GM23338 (cell line): ENCODE measurements at regions not wholly inside any gene's neighbourhood (a gene's known extent, or its start where the extent isn't known, plus 50 kb on each side); places are given as distances from the start of the nearest gene placed in this dataset.

Experiments
- ATAC-seq: fragments of 200-7000 bp; cut with Tn5 transposase; 3 replicates; pipeline ENCODE4 v1.9.1; 2020
- DNase-seq: peaks from one replicate; pipeline ENCODE4 v3.0.0-alpha.2; 2015; ENCODE audit warnings: low spot score
- H2AFZ ChIP-seq: fragments of 200-600 bp; sonication (generic); 2 replicates; pipeline ENCODE4 v1.8.0; 2016; ENCODE audit warnings: antibody characterized with exemption, mild to moderate bottlenecking, moderate library complexity
- H3F3A ChIP-seq: fragments of 200-600 bp; sonication (generic); replicated peaks from 2 replicates; pipeline ENCODE4 v1.8.0; 2017; ENCODE audit warnings: antibody characterized with exemption, mixed run types, low read depth
- H3K27ac ChIP-seq: fragments of 200-600 bp; sonication (generic); 2 replicates; pipeline ENCODE4 v1.6.1; 2016; ENCODE audit warnings: low read depth
- H3K27me3 ChIP-seq: fragments of 200-600 bp; sonication (generic); 2 replicates; pipeline ENCODE4 v1.8.0; 2016; ENCODE audit warnings: mild to moderate bottlenecking, mixed run types, moderate library complexity; ENCODE audit not compliant: insufficient read depth
- H3K36me3 ChIP-seq: fragments of 200-600 bp; sonication (generic); 2 replicates; pipeline ENCODE4 v1.8.0; 2016; ENCODE audit warnings: mild to moderate bottlenecking; ENCODE audit not compliant: insufficient read depth
- H3K4me1 ChIP-seq: fragments of 200-600 bp; sonication (generic); 2 replicates; pipeline ENCODE4 v1.8.0; 2016; ENCODE audit warnings: mild to moderate bottlenecking, moderate library complexity; ENCODE audit not compliant: insufficient read depth
- H3K4me2 ChIP-seq: fragments of 200-600 bp; sonication (generic); 2 replicates; pipeline ENCODE4 v1.7.1; 2017; ENCODE audit warnings: mixed run types
- H3K4me3 ChIP-seq: fragments of 200-600 bp; sonication (generic); 2 replicates; pipeline ENCODE4 v1.6.1; 2016; ENCODE audit warnings: mixed run types
- H3K79me2 ChIP-seq: fragments of 200-600 bp; sonication (generic); replicated peaks from 2 replicates; pipeline ENCODE4 v1.8.0; 2017; ENCODE audit warnings: mild to moderate bottlenecking; ENCODE audit not compliant: insufficient read depth
- H3K9me2 ChIP-seq: fragments of 200-600 bp; sonication (generic); 2 replicates; pipeline ENCODE4 v1.8.0; 2017; ENCODE audit not compliant: insufficient read depth
- H4K20me1 ChIP-seq: fragments of 200-600 bp; sonication (generic); replicated peaks from 2 replicates; pipeline ENCODE4 v1.8.0; 2017; ENCODE audit warnings: mild to moderate bottlenecking; ENCODE audit not compliant: insufficient read depth
- H3K27ac Mint-ChIP-seq: 2 replicates; pipeline ENCODE4 v1.8.0; 2020; ENCODE audit warnings: inconsistent platforms, mild to moderate bottlenecking, moderate library complexity, mixed read lengths
- H3K27me3 Mint-ChIP-seq: 3 replicates; pipeline ENCODE4 v1.8.0; 2022; ENCODE audit warnings: low read depth, mild to moderate bottlenecking, moderate library complexity, mixed read lengths, inconsistent platforms; ENCODE audit not compliant: insufficient read depth, poor library complexity
- H3K36me3 Mint-ChIP-seq: 3 replicates; pipeline ENCODE4 v1.8.0; 2021; ENCODE audit warnings: low read depth, mild to moderate bottlenecking, inconsistent platforms, moderate library complexity, mixed read lengths
- H3K4me1 Mint-ChIP-seq: 3 replicates; pipeline ENCODE4 v1.8.0; 2020; ENCODE audit warnings: mild to moderate bottlenecking, inconsistent platforms, mixed read lengths
- H3K4me3 Mint-ChIP-seq: 3 replicates; pipeline ENCODE4 v1.8.0; 2021; ENCODE audit warnings: moderate library complexity, mild to moderate bottlenecking, inconsistent platforms, mixed read lengths
- H3K9me3 Mint-ChIP-seq: 3 replicates; pipeline ENCODE4 v1.8.0; 2020; ENCODE audit warnings: moderate library complexity, mild to moderate bottlenecking, inconsistent platforms, mixed read lengths
- EZH2 ChIP-seq: fragments of 200-600 bp; sonication (generic); IDR thresholded peaks from one replicate; pipeline ENCODE4 v1.8.0; 2017; ENCODE audit warnings: antibody characterized with exemption, mild to moderate bottlenecking, low read depth; ENCODE audit not compliant: unreplicated experiment
- EZH2phosphoT487 ChIP-seq: fragments of 200-600 bp; sonication (generic); IDR thresholded peaks from one replicate; pipeline ENCODE4 v1.8.1; 2018; ENCODE audit warnings: antibody characterized with exemption; ENCODE audit not compliant: unreplicated experiment
- JUNB ChIP-seq: IDR thresholded peaks from one replicate; pipeline ENCODE4 v1.6.1; 2016; ENCODE audit warnings: antibody characterized with exemption; ENCODE audit not compliant: unreplicated experiment
- NANOG ChIP-seq: IDR thresholded peaks from 2 replicates; pipeline ENCODE4 v1.6.1; 2016; ENCODE audit warnings: antibody characterized with exemption, borderline replicate concordance
- POLR2AphosphoS5 ChIP-seq: IDR thresholded peaks from 2 replicates; pipeline ENCODE4 v1.6.1; 2016; ENCODE audit warnings: antibody characterized with exemption, low read depth
- STAT1 ChIP-seq: IDR thresholded peaks from one replicate; pipeline ENCODE4 v1.6.1; 2016; ENCODE audit warnings: antibody characterized with exemption; ENCODE audit not compliant: unreplicated experiment
- ZNF331 ChIP-seq: fragments of 250-450 bp; sonication (Bioruptor Pico); IDR thresholded peaks from 2 replicates; pipeline ENCODE4 v1.5.0; 2020; ENCODE audit warnings: low read depth, mild to moderate bottlenecking, moderate library complexity
- TF ChIP-seq, protein P1 (sequence below): IDR thresholded peaks from one replicate; pipeline ENCODE4 v1.6.1; 2018; ENCODE audit warnings: antibody characterized with exemption; ENCODE audit not compliant: unreplicated experiment
- TF ChIP-seq, protein P2 (sequence below): IDR thresholded peaks from 2 replicates; pipeline ENCODE4 v1.6.1; 2016; ENCODE audit warnings: antibody characterized with exemption
- TF ChIP-seq, protein P3 (sequence below), 2 experiments: fragments of 200-600 bp in 1 of 2; sonication (generic) in 1 of 2; conservative IDR thresholded peaks; 2 replicates each; pipeline versions ENCODE4 v1.5.1 to v1.6.1; 2016 to 2017; ENCODE audit warnings: antibody characterized with exemption in 2 of 2, low read depth in 2 of 2, mild to moderate bottlenecking in 2 of 2, moderate library complexity in 1 of 2

DNA sequence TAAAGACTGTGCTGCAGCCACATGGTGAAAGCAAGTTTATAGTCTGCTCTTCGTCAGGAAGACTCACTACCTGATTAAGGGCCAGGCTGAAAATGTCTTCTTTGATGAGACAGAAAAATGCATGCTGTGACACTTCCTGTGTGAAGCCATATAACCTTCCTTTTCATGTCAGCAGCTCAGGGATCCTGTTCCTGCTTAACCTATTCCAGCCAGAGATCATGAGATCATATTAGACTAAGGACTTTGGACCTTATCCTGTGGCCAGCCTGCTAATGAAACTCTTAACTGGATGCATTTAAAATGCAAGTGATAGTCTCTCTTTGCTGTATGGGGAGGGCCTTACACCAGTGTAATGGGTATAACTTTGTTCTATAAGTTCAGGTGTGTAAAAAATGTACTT is 165.2 kb downstream of the PTEN start:
- TF ChIP-seq POLR2AphosphoS5 (no peak), EZH2 (no peak), STAT1 (no peak), NANOG (no peak), JUNB (no peak), EZH2phosphoT487 (no peak)
- TF ChIP-seq, protein P1, sequence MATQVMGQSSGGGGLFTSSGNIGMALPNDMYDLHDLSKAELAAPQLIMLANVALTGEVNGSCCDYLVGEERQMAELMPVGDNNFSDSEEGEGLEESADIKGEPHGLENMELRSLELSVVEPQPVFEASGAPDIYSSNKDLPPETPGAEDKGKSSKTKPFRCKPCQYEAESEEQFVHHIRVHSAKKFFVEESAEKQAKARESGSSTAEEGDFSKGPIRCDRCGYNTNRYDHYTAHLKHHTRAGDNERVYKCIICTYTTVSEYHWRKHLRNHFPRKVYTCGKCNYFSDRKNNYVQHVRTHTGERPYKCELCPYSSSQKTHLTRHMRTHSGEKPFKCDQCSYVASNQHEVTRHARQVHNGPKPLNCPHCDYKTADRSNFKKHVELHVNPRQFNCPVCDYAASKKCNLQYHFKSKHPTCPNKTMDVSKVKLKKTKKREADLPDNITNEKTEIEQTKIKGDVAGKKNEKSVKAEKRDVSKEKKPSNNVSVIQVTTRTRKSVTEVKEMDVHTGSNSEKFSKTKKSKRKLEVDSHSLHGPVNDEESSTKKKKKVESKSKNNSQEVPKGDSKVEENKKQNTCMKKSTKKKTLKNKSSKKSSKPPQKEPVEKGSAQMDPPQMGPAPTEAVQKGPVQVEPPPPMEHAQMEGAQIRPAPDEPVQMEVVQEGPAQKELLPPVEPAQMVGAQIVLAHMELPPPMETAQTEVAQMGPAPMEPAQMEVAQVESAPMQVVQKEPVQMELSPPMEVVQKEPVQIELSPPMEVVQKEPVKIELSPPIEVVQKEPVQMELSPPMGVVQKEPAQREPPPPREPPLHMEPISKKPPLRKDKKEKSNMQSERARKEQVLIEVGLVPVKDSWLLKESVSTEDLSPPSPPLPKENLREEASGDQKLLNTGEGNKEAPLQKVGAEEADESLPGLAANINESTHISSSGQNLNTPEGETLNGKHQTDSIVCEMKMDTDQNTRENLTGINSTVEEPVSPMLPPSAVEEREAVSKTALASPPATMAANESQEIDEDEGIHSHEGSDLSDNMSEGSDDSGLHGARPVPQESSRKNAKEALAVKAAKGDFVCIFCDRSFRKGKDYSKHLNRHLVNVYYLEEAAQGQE = no peak
- TF ChIP-seq, protein P2, sequence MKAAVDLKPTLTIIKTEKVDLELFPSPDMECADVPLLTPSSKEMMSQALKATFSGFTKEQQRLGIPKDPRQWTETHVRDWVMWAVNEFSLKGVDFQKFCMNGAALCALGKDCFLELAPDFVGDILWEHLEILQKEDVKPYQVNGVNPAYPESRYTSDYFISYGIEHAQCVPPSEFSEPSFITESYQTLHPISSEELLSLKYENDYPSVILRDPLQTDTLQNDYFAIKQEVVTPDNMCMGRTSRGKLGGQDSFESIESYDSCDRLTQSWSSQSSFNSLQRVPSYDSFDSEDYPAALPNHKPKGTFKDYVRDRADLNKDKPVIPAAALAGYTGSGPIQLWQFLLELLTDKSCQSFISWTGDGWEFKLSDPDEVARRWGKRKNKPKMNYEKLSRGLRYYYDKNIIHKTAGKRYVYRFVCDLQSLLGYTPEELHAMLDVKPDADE = no peak
- Histone ChIP-seq H3F3A (no peaks in the 10 kb centered on the region), H3K79me2 (no peaks in the 10 kb centered on the region), H3K27ac (no peak overlapping the region), H2AFZ (peak overlapping the region; percentile 6; the same call in 1 of the 2 replicates), H3K36me3 (no peaks in the 10 kb centered on the region), H3K4me3 (no peak overlapping the region), H3K4me1 (no peaks in the 10 kb centered on the region), H3K4me2 (no peak overlapping the region), H4K20me1 (no peaks in the 10 kb centered on the region), H3K27me3 (no peaks in the 10 kb centered on the region), H3K9me2 (no peaks in the 10 kb centered on the region)
- Mint-ChIP-seq H3K27ac (no peak overlapping the region), H3K9me3 (no peaks in the 10 kb centered on the region), H3K36me3 (no peaks in the 10 kb centered on the region), H3K4me1 (peaks cover 13% of the 10 kb centered on the region), H3K4me3 (no peak overlapping the region), H3K27me3 (no peaks in the 10 kb centered on the region)
- DNase-seq (no peak), ATAC-seq (no peak)

DNA sequence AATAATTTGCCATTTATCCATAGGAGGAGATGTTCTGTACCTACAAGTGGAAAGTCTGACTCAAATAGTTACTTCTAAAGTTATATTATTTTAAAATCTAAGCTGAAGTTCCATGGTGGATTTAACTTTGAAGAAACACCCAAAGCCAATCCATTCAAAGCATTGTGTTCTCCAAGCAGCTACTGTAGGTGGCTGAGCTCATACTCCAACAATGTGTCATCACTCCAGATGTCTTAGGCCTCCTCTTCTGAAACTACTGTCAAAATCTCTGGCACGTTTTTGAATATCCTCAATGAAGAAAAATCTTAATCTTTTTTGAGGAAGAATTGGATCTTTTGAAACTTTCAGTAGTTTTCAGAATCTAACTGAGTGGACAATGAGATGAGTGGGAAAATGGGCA is 169.1 kb downstream of the PTEN start:
- Histone ChIP-seq H3K27me3 (no peaks in the 10 kb centered on the region), H3F3A (no peaks in the 10 kb centered on the region), H2AFZ (no peak overlapping the region), H3K27ac (no peak overlapping the region), H3K4me1 (no peaks in the 10 kb centered on the region), H3K9me2 (peaks cover 4% of the 10 kb centered on the region; the same call in 1 of the 2 replicates), H3K36me3 (no peaks in the 10 kb centered on the region), H3K4me2 (no peak overlapping the region), H3K4me3 (no peak overlapping the region), H3K79me2 (no peaks in the 10 kb centered on the region), H4K20me1 (no peaks in the 10 kb centered on the region)
- H3K27me3 Mint-ChIP-seq = peaks cover under 1% of the 10 kb centered on the region
- H3K4me3 Mint-ChIP-seq = no peak overlapping the region
- H3K9me3 Mint-ChIP-seq = no peaks in the 10 kb centered on the region
- ATAC-seq (no peak), DNase-seq (no peak)
- no peaks in the 10 kb centered on the region for H3K36me3 Mint-ChIP-seq
- peaks cover 15% of the 10 kb centered on the region for H3K4me1 Mint-ChIP-seq
- TF ChIP-seq ZNF331 (CRISPR knock-in tag) = no peak
- no peak for TF ChIP-seq POLR2AphosphoS5
- TF ChIP-seq, protein P3, sequence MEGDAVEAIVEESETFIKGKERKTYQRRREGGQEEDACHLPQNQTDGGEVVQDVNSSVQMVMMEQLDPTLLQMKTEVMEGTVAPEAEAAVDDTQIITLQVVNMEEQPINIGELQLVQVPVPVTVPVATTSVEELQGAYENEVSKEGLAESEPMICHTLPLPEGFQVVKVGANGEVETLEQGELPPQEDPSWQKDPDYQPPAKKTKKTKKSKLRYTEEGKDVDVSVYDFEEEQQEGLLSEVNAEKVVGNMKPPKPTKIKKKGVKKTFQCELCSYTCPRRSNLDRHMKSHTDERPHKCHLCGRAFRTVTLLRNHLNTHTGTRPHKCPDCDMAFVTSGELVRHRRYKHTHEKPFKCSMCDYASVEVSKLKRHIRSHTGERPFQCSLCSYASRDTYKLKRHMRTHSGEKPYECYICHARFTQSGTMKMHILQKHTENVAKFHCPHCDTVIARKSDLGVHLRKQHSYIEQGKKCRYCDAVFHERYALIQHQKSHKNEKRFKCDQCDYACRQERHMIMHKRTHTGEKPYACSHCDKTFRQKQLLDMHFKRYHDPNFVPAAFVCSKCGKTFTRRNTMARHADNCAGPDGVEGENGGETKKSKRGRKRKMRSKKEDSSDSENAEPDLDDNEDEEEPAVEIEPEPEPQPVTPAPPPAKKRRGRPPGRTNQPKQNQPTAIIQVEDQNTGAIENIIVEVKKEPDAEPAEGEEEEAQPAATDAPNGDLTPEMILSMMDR (conservative IDR thresholded peaks at IDR 0.05; ENCODE audit: low read depth in 2 of 2) = no peak
- no peak for TF ChIP-seq JUNB
- TF ChIP-seq EZH2 = no peak
- TF ChIP-seq NANOG = no peak
- TF ChIP-seq STAT1 = no peak
- TF ChIP-seq, protein P1 = no peak
- no peak for TF ChIP-seq EZH2phosphoT487
- no peak overlapping the region for H3K27ac Mint-ChIP-seq
